Endothelial cell of umbilical vein (primary cell): ENCODE measurements at regions not wholly inside any gene's neighbourhood (a gene's known extent, or its start where the extent isn't known, plus 50 kb on each side); places are given as distances from the start of the nearest gene placed in this dataset.

ENCODE experiments used
- BruUV-seq: library from RNA; stranded (reverse); fragments of 400-500 nt; replicated peaks from 2 replicates; lab custom pipeline; 2021; lab: Mats Ljungman, UMichigan
- CTCF ChIA-PET: fragments of 300-600, 350-600 bp; sonication (Branson Sonifier 250); formaldehyde crosslinking; loops from one replicate; lab custom pipeline; 2021; ENCODE audit warnings: antibody characterized with exemption, inconsistent platforms; lab: Charles Lee
- POLR2A ChIA-PET: fragments of 300-600, 350-600 bp; sonication (Branson Sonifier 250); formaldehyde crosslinking; loops from one replicate; lab custom pipeline; 2021; ENCODE audit warnings: antibody characterized with exemption, inconsistent platforms; lab: Charles Lee
- DNase-seq: peaks from one replicate; pipeline ENCODE4 v3.0.0-alpha.2; 2011; ENCODE audit warnings: low read depth, low spot score
- FAIRE-seq: peaks from 2 replicates; lab custom pipeline; 2011; peaks lifted over from hg19 to GRCh38; lab: Jason Lieb, UNC
- H2AFZ ChIP-seq: 2 replicates; pipeline ENCODE4 v1.6.0; 2012; ENCODE audit warnings: low read depth, low read length, control low read depth, inconsistent platforms
- H3K27ac ChIP-seq: 2 replicates; pipeline ENCODE4 v1.5.1; 2011; ENCODE audit warnings: low read depth, mild to moderate bottlenecking, control low read depth, low read length, moderate library complexity; ENCODE audit not compliant: insufficient read depth
- H3K27me3 ChIP-seq, 2 experiments: 2 replicates each; pipeline versions ENCODE4 v1.6.0 to v1.6.1; 2011; ENCODE audit warnings: low read length in 2 of 2, mixed read lengths in 1 of 2; ENCODE audit not compliant: control insufficient read depth in 2 of 2, insufficient read depth in 2 of 2
- H3K36me3 ChIP-seq, 2 experiments: 2 replicates in 1 of 2; 3 replicates in 1 of 2; pipeline ENCODE4 v1.5.1; 2011; ENCODE audit warnings: low read length in 2 of 2, mild to moderate bottlenecking in 1 of 2, moderate library complexity in 1 of 2; ENCODE audit not compliant: control insufficient read depth in 2 of 2, insufficient read depth in 2 of 2; ENCODE audit errors: extremely low read depth in 1 of 2
- H3K4me1 ChIP-seq: 3 replicates; pipeline ENCODE4 v1.5.1; 2011; ENCODE audit warnings: mild to moderate bottlenecking, low read length; ENCODE audit not compliant: control insufficient read depth, insufficient read depth; ENCODE audit errors: extremely low read depth
- H3K4me2 ChIP-seq: 2 replicates; pipeline ENCODE4 v1.6.1; 2011; ENCODE audit warnings: low read length, control low read depth, mixed read lengths; ENCODE audit not compliant: insufficient read depth
- H3K4me3 ChIP-seq, 3 experiments: fragments of 200-600 bp in 1 of 3; sonication (generic), shearing (Covaris generic) in 1 of 3; replicated peaks in 1 of 3; 2 replicates each; pipeline ENCODE4 v1.5.1; 2011 to 2016; ENCODE audit warnings: control low read depth in 3 of 3, low read length in 3 of 3, mild to moderate bottlenecking in 2 of 3, inconsistent platforms in 1 of 3, low read depth in 1 of 3, moderate library complexity in 1 of 3; ENCODE audit not compliant: insufficient read depth in 1 of 3
- H3K79me2 ChIP-seq: 2 replicates; pipeline ENCODE4 v1.6.0; 2012; ENCODE audit warnings: low read length, inconsistent platforms; ENCODE audit not compliant: control insufficient read depth, insufficient read depth
- H3K9ac ChIP-seq: replicated peaks from 2 replicates; pipeline ENCODE3; 2011; ENCODE audit warnings: low read length, control low read depth; ENCODE audit not compliant: insufficient read depth; ENCODE audit errors: extremely low read depth
- H3K9me1 ChIP-seq: replicated peaks from 3 replicates; pipeline ENCODE4 v1.6.0; 2011; ENCODE audit warnings: mild to moderate bottlenecking, low read length; ENCODE audit not compliant: control insufficient read depth, insufficient read depth; ENCODE audit errors: extremely low read depth
- H3K9me3 ChIP-seq: replicated peaks from 2 replicates; pipeline ENCODE4 v1.5.1; 2012; ENCODE audit warnings: low read length, inconsistent platforms; ENCODE audit not compliant: control insufficient read depth, insufficient read depth
- H4K20me1 ChIP-seq: replicated peaks from 2 replicates; pipeline ENCODE3; 2011; ENCODE audit warnings: mild to moderate bottlenecking, low read length; ENCODE audit not compliant: control insufficient read depth, insufficient read depth; ENCODE audit errors: extremely low read depth
- EZH2 ChIP-seq: IDR thresholded peaks from 2 replicates; pipeline ENCODE4 v1.6.1; 2012; ENCODE audit warnings: borderline replicate concordance, low read depth, mild to moderate bottlenecking, moderate library complexity, low read length, inconsistent platforms; ENCODE audit not compliant: severe bottlenecking
- FOS ChIP-seq: IDR thresholded peaks from 2 replicates; pipeline ENCODE4 v1.6.1; 2011; ENCODE audit warnings: mild to moderate bottlenecking, low read length, moderate library complexity, borderline replicate concordance; ENCODE audit not compliant: insufficient read depth
- GATA2 ChIP-seq: IDR thresholded peaks from 2 replicates; pipeline ENCODE4 v1.7.0; 2011; ENCODE audit warnings: low read depth, mild to moderate bottlenecking, moderate library complexity, mixed read lengths, low read length; ENCODE audit not compliant: insufficient read length, insufficient read depth
- JUN ChIP-seq: IDR thresholded peaks from 2 replicates; pipeline ENCODE4 v1.6.1; 2011; ENCODE audit warnings: borderline replicate concordance, low read depth; ENCODE audit not compliant: insufficient read length, insufficient read depth
- MYC ChIP-seq: IDR thresholded peaks from one replicate; pipeline ENCODE4 v1.6.1; 2011; ENCODE audit warnings: mild to moderate bottlenecking, low read depth, low read length
- POLR2A ChIP-seq: IDR thresholded peaks from 2 replicates; pipeline ENCODE4 v1.6.1; 2012; ENCODE audit warnings: low read depth, mild to moderate bottlenecking, control low read depth, low read length
- POLR2AphosphoS5 ChIP-seq: IDR thresholded peaks from 2 replicates; pipeline ENCODE4 v1.6.1; 2012; ENCODE audit warnings: low read depth, mild to moderate bottlenecking, control low read depth, low read length, moderate library complexity; ENCODE audit not compliant: insufficient read depth
- dilution Hi-C: fragments of 300-500 bp; cut with MboI; formaldehyde crosslinking; loops from one replicate; pipeline ENCODE4 v1.15.0; 2019; ENCODE audit warnings: low sequenced_read_pairs; ENCODE audit not compliant: extremely low pct_ligation_motif_present
- intact Hi-C: fragments of 100-400 bp; cut with micrococcal nuclease; formaldehyde crosslinking; loops from one replicate; pipeline ENCODE4 v1.10.0; 2022
- TF ChIP-seq, protein P1 (sequence below): IDR thresholded peaks from 2 replicates; pipeline ENCODE4 v1.6.1; 2011; ENCODE audit not compliant: insufficient read depth, insufficient read length
- TF ChIP-seq, protein P2 (sequence below), 2 donors: IDR thresholded peaks; 1 replicate in 1 of 2; 2 replicates in 1 of 2; pipeline ENCODE4 v1.5.1; 2011; ENCODE audit warnings: low read length in 2 of 2, mild to moderate bottlenecking in 2 of 2, moderate library complexity in 2 of 2, control low read depth in 1 of 2, inconsistent platforms in 1 of 2, low read depth in 1 of 2; ENCODE audit not compliant: insufficient read depth in 1 of 2; ENCODE audit errors: extremely low read depth in 1 of 2

DNA sequence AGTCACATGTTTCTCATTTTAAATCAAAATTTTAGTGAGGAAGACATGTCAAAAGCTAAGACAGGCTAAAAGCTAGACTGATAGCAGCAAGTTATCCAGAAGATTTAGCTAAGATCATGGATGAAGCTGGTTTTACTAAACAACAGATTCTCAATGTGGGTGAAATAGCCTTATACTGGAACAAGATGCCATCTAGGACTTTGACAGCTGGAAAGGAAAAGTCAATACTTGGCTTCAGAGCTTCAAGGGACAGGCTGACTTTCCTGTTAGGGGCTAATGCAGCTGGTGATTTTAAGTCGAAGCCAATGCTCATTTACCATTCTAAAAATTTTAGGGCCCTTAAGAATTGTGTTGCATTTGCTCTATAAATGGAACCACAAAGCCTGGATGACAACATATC is 455.3 kb upstream of the SLC10A2 start:
- Histone ChIP-seq H3K36me3 (no peaks in the 10 kb centered on the region), H3K27ac (no peak overlapping the region), H3K27me3 (no peaks in the 10 kb centered on the region), H3K9me1 (no peaks in the 10 kb centered on the region), H3K79me2 (no peaks in the 10 kb centered on the region), H3K9ac (no peak overlapping the region), H3K4me2 (no peak overlapping the region), H3K4me1 (no peaks in the 10 kb centered on the region), H3K9me3 (no peaks in the 10 kb centered on the region), H4K20me1 (no peaks in the 10 kb centered on the region), H2AFZ (no peak overlapping the region), H3K4me3 (no peak overlapping the region)
- intact Hi-C loops (no loop called here), dilution Hi-C loops (no loop called here)
- DNase-seq (no peak), FAIRE-seq (no peak)
- BruUV-seq, result no TSS peak
- POLR2A ChIA-PET, result no interaction called here
- TF ChIP-seq MYC (no peak), EZH2 (no peak), JUN (no peak), GATA2 (no peak), FOS (no peak), POLR2AphosphoS5 (no peak), POLR2A (no peak)
- TF ChIP-seq, protein P1, sequence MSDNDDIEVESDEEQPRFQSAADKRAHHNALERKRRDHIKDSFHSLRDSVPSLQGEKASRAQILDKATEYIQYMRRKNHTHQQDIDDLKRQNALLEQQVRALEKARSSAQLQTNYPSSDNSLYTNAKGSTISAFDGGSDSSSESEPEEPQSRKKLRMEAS, result no peak
- CTCF ChIA-PET, result no interaction called here

- TF ChIP-seq POLR2A (no peak), MYC (no peak), FOS (no peak), JUN (no peak), GATA2 (no peak), EZH2 (no peak), POLR2AphosphoS5 (no peak)
- TF ChIP-seq, protein P1, result no peak
- TF ChIP-seq, protein P2, sequence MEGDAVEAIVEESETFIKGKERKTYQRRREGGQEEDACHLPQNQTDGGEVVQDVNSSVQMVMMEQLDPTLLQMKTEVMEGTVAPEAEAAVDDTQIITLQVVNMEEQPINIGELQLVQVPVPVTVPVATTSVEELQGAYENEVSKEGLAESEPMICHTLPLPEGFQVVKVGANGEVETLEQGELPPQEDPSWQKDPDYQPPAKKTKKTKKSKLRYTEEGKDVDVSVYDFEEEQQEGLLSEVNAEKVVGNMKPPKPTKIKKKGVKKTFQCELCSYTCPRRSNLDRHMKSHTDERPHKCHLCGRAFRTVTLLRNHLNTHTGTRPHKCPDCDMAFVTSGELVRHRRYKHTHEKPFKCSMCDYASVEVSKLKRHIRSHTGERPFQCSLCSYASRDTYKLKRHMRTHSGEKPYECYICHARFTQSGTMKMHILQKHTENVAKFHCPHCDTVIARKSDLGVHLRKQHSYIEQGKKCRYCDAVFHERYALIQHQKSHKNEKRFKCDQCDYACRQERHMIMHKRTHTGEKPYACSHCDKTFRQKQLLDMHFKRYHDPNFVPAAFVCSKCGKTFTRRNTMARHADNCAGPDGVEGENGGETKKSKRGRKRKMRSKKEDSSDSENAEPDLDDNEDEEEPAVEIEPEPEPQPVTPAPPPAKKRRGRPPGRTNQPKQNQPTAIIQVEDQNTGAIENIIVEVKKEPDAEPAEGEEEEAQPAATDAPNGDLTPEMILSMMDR (IDR thresholded peaks at IDR 0.05; ENCODE audit: extremely low read depth in 1 of 2, insufficient read depth in 1 of 2, low read depth in 1 of 2, low read length in 2 of 2), result no peak
- BruUV-seq, result no TSS peak
These were observed 451.5 kb upstream of the SLC10A2 start for GRCh38 chr13:103517768-103518102.

More at GRCh38 chr13:103517768-103518102, 451.5 kb upstream of the SLC10A2 start:
- H3K36me3 ChIP-seq, result no peaks in the 10 kb centered on the region
- CTCF ChIA-PET, result no interaction called here
- no peak overlapping the region for H3K4me2 ChIP-seq
- no peaks in the 10 kb centered on the region for H3K9me3 ChIP-seq
- DNase-seq (no peak), FAIRE-seq (no peak)
- no peaks in the 10 kb centered on the region for H3K4me1 ChIP-seq
- H3K79me2 ChIP-seq, result no peaks in the 10 kb centered on the region
- H3K9me1 ChIP-seq, result no peaks in the 10 kb centered on the region
- dilution Hi-C loops, result no loop called here
- H4K20me1 ChIP-seq, result no peaks in the 10 kb centered on the region
- H3K4me3 ChIP-seq, result no peak overlapping the region
- no peaks in the 10 kb centered on the region for H3K27me3 ChIP-seq
- POLR2A ChIA-PET, result no interaction called here
- H3K9ac ChIP-seq, result no peak overlapping the region
- H3K27ac ChIP-seq, result no peak overlapping the region
- H2AFZ ChIP-seq, result no peak overlapping the region
- intact Hi-C loops, result no loop called here
